Tongue (tissue), 1 donor: ENCODE measurements at regions not wholly inside any gene's neighbourhood (a gene's known extent, or its start where the extent isn't known, plus 50 kb on each side); places are given as distances from the start of the nearest gene placed in this dataset.

ENCODE experiments used
- DNase-seq: peaks from one replicate; pipeline ENCODE4 v3.0.0-alpha.2; 2015

DNA sequence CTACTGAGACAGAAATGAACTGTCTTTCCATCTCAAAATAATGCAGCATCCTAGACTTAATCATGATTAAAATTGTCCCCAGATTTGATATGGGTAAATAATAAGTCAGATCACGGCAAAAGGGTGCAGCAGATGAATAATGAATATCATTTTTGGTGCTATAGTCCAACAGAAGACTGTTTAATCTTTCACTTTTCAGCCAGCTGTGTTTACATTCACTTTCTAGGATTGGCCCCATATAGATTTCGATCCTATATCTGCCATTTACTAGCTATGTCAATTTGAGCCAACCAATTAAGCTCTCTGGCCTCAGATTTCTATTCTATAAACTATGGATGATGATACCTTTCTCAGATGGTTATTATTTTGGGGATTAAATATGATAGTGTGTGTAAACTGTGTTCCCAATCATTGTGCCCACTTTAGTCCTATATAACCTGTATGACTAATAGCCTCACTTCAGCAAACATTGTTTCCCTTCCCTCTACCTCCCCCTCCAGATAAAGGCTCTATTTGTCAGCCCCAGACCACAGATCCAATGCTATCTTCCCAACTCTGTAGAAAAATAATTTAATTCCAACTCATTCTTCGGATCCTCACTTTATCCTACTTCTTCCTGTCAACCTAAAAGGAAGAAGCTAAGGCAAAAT lies 53.6 kb upstream of the NT5E start:
- no peak for DNase-seq

DNA sequence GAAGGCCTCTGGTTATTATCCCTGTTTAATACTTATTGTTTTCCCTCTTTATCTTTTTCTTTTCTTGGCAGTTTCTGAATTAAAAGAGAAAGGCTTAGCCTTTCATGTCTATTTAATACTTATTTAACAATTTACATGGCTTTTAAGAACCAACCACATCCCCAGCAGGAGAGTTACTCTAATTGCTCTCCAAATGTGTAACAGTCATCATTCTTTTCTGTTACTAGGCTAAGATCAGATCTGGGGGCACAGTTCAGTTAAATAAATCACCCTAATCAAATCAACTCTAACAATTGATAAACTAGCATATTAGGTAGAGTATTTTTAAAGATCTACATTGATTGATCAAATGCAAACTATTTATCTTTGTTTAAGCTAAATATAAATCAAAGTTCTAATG lies 54.1 kb upstream of the NT5E start:
- no peak for DNase-seq

DNA sequence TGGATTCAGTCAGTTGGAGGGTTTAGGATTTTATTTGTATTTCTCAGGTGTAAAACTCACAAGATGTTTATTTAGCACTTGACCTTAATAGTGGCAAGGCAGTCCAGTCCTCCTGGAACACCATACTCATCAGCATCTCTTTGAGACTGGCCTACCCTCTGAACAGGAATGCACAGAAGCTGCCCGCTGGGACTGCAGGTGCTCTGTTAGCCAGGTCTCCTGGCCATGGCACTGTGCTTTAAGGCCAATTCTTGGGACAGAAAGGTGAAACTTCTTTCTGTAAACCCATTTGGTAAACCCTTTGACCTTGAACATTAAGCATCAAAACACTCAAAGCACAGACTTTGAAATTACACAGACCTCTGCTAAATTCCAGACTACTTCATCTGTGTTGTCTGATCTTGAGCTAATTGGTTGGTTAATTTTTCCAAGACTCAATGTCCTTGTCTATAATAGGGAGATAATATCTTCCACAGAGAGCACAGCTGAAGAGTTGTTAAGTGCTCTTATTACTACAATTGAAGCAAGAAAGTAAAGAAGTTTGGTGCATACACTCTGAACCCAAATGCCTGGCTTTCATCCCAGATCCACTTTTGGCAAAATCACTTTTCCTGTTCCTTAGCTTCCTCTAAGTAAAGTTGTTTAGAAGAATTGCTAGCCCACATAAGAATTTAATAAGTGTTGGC lies 54.9 kb upstream of the NT5E start:
- DNase-seq = no peak

DNA sequence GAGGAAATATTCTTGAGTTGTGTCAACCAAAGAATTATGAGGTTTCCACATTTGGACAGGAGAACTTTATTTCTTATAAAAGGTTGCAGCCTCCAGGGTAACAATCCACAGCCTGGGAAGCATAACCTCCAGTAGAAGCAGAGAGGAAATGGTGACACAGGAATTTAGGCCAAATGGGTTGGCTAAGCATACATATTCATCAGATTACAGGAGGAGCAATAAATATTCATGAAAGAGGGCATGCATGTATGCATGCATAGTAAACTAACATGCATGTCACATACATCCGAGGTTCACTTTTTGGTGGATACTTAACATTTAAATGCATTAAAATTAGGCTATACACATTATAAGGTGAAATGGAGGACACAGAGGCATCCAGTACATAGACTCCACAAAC lies 55.7 kb upstream of the NT5E start:
- no peak for DNase-seq

DNA sequence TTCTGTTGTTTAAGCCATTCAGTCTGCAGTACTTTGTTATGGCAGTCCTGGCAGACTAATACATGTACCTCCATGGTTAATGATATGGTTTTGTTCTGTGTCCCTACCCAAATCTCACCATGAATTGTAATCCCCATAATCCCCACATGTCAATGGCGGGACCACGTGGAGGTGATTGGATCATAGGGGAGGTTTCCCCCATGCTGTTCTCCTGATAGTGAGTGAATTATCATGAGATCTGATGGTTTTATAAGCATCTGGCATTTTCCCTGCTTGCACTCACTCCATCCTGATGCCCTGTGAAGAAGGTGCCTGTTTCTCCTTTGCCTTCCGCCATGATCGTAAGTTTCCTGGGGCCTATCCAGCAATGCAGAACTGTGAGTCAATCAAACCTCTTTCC lies 57.5 kb upstream of the NT5E start:
- no peak for DNase-seq

GRCh38 chr6:85390775-85391174 lies 59.1 kb upstream of the NT5E start:
- no peak for DNase-seq

DNA sequence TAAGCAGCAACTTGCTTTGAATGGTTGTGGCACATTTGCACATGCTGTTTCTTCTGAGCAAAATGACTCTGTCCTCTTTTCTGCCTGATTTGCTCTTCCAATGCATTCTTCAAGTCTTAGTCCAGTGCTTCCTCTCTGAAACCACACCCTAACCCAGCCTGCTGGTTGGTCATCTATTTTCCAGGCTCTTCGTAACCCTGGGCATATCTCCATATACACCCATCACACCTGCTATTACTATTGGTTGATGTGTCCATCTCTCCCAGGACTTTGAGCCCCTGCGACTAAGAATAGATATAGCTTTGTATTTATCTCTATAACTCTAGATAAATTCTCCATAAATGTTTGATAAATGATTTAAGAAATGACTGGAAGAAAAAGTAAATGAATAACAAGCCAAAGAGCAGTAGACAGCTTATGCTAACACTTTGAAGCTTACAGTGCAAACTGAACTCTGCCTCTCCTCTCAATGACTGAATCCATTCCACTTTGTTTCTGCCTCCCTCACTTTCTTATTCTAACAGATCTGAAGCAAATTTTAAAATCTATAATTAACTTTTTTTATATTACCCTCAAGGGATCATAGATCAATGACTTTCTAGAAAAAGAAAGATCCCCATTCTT lies 59.7 kb upstream of the NT5E start:
- DNase-seq = no peak

DNA sequence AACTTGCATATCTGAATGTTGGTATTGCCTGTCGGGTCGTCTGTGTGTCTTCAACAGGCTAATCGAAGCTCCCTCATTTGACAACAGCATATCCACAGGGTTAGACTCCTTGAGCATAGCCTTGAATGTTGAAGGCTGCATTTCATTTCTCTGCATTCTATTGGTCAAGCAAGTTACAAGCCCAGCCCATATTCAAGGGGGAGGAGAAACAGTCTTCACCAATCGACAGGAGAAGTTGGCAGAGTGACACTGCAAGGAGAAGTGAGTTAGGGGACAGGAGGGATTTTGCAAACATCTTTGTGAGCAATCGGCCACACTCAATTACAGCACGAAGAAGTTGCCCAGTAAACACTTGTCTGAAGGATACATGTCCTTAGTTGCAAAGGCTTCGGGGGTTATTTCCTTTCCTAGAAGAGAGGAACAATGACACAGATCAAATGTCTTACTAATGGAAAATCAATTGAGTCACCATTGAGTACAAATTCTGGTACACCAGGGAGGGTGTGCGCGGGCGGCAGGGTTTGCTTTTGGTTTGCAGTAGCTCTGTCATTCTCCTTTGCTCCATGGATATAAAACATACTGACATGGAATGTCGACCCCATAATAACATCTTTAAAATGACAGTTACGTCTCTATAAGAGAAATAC lies 60.6 kb upstream of the NT5E start:
- no peak for DNase-seq

GRCh38 chr6:85388531-85388930 lies 61.4 kb upstream of the NT5E start:
- no peak for DNase-seq

GRCh38 chr6:85385636-85386315 lies 64.1 kb upstream of the NT5E start:
- no peak for DNase-seq

DNA sequence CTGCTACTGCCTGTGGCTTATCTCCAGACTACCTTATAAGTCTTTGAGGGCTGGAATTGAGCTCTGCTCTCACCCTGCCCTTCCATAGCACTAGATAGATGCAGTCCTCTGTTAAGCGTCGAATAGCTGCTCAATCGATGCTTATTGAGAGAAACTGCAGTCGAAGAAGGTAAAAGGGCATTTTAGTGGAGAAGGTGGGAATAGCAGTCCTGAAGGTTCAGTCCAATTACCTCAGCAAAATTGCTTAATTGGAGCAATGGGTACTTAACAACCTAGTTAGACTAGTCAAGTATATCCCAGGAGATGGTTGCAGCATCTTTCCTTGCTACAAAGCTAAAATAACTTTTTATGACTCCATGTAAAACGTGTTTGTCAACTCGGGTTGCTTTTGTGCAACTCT lies 66.8 kb upstream of the NT5E start:
- no peak for DNase-seq

DNA sequence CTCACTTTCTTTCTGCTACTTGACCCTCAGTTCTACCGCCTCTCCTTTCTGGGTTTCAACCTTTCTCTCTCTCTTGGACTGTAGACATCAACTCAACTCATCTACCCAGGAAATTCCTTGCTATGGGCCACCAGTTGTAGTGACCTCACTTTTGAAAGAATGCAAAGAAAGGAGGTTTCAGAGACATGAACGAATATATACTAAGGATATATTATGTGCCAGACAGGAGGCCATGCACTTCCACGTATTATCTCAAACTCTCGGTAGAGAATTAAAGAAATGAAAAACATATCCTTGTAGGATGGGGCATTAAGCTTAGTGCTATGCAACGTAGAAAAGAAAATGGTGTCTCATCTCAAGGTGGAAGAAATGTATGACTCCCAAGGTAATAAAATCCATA lies 67.3 kb upstream of the NT5E start:
- DNase-seq = no peak

GRCh38 chr6:85372915-85373270 lies 77.0 kb upstream of the NT5E start:
- no peak for DNase-seq

DNA sequence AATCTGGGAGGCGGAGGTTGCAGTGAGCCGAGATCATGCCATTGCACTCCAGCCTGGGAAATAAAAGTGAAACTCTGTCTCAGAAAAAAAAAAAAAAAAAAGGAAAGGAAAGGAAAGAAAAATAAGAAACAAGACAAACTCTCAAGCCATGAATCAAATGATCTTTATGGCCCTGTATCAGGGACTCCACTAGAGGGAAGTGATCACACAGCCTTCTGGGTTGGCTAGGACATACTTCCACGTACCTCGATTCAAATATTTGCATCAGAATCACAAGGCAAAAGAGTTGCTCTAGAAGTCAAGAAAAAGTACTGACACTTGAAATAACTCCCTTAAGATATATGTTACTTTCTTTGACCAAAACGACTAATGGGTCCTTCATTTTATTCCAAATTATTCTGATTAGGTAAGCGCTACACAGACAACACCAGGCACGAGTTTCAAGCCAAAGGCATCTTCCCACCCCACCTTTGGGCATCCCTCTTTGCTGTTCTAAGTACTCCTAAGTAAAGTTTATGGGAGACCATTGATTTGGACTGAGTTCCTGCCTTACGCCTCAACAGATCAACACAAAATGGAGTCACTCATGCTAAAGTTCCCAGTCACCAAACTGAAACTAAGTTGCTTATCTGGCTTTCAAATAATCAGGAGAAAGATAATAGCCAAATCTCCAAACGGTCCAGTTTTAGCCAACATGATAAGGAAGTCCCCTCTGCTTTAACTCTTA lies 77.5 kb upstream of the NT5E start:
- no peak for DNase-seq

DNA sequence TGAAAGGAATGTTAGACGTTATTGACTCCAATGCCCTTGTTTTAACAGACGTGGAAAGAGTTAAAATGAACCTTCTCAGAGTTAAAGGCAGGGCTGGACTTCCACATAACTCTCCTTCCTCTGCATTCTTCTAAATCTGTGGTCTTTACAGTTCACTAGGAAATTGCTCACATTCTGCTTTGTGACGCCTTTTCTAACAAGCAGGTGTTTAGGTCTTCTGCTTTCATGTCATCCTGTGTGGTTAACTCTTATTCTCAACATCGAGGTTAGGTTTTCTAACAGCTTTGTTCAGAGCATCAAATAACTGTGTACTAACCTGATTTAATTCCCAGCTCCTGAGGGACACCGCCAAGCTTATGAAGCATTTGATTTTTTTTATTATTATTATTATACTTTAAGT lies 81.3 kb upstream of the NT5E start:
- DNase-seq = no peak

DNA sequence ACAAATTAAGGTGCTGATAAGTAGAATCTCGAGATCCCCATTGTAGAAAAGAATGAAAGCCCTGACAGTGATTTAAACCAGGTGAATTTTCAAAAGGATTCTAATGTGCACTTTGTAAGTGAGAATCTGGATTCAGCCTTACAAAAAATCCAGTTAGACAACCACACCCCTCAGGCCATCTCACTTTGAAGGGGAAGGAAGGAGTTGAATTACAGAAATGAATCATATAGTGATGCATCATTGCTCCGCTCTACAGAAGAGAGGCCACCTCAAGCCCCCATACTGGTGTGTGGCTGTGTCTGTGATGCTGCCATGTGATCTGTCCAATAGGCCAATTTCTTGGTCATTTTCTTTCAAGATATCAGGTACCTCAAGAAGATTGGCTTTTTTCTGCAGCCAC lies 85.5 kb upstream of the NT5E start:
- no peak for DNase-seq

GRCh38 chr6:85363870-85364269 lies 86.0 kb upstream of the NT5E start:
- DNase-seq = no peak

GRCh38 chr6:85362652-85363310 lies 87.1 kb upstream of the NT5E start:
- no peak for DNase-seq

DNA sequence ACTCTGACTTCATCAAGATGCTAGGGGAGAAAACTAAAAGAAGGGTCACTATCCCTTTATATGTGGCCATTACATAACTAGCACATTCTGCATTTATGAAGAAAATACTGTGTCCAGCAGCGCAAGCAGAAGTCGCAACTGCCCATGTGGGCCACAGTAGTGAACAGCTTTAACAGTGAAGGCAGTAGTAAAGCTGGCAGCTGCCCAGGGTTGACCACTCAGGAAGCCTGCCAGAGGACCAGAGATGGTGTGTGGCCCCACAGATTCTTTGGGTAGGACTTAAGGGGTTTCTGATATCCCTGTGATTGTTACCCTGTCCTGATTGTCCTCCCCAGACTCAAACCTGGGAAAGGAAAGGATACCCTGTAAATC lies 88.3 kb upstream of the NT5E start:
- DNase-seq = no peak

DNA sequence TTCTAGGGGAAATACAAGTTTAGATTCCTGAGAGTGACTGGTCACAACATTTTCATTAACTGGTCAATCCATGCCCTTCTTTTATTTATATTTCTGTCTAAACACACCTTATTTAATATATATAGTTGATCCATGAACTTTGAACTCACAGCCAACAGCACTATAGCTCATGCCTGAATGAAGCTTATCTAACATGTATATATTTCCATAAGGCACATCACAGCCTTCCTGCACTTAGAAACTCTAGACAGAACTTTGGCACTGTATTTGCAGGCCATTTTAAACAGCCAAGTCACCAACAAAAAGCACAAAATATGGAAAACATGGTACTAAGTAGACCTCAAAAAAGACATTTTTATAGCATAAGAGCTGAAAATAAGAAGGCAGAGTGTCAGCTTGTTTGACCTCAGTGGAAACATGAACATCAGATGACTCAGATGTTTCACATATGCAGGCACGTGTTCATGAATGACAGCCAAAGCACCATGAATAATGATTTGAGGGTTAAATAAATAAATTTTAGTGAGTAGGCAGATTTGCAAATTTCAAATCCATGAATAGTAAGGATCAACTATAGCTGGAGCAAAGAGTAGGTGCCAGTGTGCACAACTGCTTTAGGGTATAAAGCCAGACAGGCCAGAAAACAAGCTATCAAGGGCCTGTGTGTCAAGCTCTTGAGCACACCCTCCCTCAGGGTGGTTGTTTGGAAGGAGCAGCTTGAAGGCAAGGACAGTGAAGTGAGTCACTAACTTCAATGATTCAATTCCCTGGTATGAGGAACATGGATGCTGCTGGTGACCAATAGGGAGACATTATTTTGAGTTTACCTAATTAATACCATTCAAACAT lies 88.9 kb upstream of the NT5E start:
- DNase-seq = no peak

GRCh38 chr6:85357651-85358050 lies 92.2 kb upstream of the NT5E start:
- no peak for DNase-seq
